Stomach (tissue), 4 donors: ENCODE measurements at regions not wholly inside any gene's neighbourhood (a gene's known extent, or its start where the extent isn't known, plus 50 kb on each side); places are given as distances from the start of the nearest gene placed in this dataset.

Source experiments
- CTCF ChIP-seq, 7 experiments: fragments of 450-650 bp in 4 of 7; fragments of 200-600 bp in 3 of 7; sonication (generic) in 3 of 7; IDR thresholded peaks; one replicate each; pipeline ENCODE4 v1.5.1; 2016 to 2019; ENCODE audit warnings: antibody characterized with exemption in 7 of 7, control low read depth in 2 of 7, mild to moderate bottlenecking in 1 of 7
- POLR2A ChIP-seq, 4 donors: fragments of 450-650 bp; IDR thresholded peaks; one replicate each; pipeline ENCODE4 v1.6.1; 2016; ENCODE audit warnings: antibody characterized with exemption in 4 of 4, control low read depth in 2 of 4, mild to moderate bottlenecking in 1 of 4, moderate library complexity in 1 of 4
- POLR2AphosphoS5 ChIP-seq, 3 donors: sonication (generic); formaldehyde crosslinking; IDR thresholded peaks; one replicate each; pipeline ENCODE4 v1.6.1; 2016; ENCODE audit warnings: antibody characterized with exemption in 3 of 3

GRCh38 chr20:7806831-7807230 lies 133.4 kb downstream of the HAO1 start:
- no peak for TF ChIP-seq POLR2AphosphoS5 (IDR thresholded peaks at IDR 0.05)
- TF ChIP-seq POLR2A (IDR thresholded peaks at IDR 0.05), result no peak
- no peak for TF ChIP-seq CTCF (IDR thresholded peaks at IDR 0.05)
